ENCODE measurements at regions not wholly inside any gene's neighbourhood (a gene's known extent, or its start where the extent isn't known, plus 50 kb on each side); places are given as distances from the start of the nearest gene placed in this dataset.

GRCh38 chr2:66789741-66790140, 354.8 kb downstream of the MEIS1 start:
- no peak for DNase-seq (ENCODE audit: low spot score)

GRCh38 chr2:66790651-66791181, 355.8 kb downstream of the MEIS1 start:
- no peak for TF ChIP-seq CTCF (IDR thresholded peaks at IDR 0.05)
- DNase-seq (ENCODE audit: low spot score) (no peak), ATAC-seq (ENCODE audit: low FRiP score) (no peak)

More at GRCh38 chr2:66789741-66790140, 354.8 kb downstream of the MEIS1 start:
- ATAC-seq (ENCODE audit: low FRiP score): no peak
- TF ChIP-seq CTCF (IDR thresholded peaks at IDR 0.05): no peak

DNA sequence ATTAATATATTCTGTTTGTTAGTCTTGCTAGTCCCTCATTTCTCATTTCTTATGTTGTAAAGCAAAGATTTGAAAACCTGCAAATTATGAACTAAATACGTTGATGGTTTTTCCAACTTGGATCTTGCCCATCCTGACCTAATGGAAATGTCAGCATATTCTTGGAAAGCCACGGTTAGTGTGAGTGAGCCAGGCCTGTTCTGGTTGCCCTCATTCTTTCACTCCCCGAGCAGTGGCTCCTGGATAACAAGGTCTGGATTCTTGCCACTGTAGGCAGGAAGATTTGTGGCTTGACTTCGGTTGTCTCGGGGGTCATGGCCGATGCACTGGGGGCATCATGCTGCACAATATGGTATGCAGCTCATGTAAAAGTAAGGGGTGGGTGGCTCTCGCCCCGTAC, 359.1 kb downstream of the MEIS1 start:
- DNase-seq (ENCODE audit: low spot score) (no peak), ATAC-seq (ENCODE audit: low FRiP score) (no peak)
- no peak for TF ChIP-seq CTCF (IDR thresholded peaks at IDR 0.05)

DNA sequence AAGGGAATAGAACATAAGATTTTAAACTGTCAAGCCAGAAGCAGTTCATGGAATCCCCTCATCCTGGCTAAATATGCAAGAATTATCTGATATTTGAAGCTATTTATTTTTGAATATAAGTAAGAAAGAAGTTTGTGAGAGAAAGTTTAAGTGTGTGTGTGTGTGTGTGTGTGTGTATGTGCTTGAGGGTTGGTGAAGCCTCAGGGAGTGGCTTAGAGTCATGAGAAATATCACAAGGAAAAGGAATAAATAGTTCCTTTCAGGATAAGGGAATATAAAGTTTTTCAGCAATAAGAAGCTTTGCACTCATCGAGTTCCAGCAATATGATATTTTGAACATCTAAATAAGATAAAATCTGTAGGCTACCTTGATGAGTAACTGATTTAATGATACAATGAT, 359.6 kb downstream of the MEIS1 start:
- TF ChIP-seq CTCF (IDR thresholded peaks at IDR 0.05): no peak
- no peak for DNase-seq (ENCODE audit: low spot score)
- ATAC-seq (ENCODE audit: low FRiP score): no peak

DNA sequence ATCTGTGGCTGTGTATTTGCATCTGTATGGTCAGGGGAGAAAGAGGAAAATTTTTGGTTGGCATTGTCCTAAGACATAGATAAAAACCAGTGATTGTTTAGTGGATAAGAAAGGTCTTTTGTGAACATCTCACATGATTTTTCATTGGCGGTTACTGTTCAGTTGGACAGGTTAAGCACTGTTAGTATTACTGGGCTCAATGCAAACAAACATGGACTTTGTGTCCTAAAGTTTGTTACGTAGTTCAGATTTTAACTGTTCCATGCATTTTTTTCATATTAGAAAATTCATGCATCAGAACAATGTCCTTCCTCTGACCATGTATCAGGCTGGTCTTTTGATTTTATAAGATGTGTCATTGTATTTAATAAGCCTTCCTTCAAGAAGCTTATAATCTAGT, 368.0 kb downstream of the MEIS1 start:
- no peak for ATAC-seq (ENCODE audit: low FRiP score)
- TF ChIP-seq CTCF (IDR thresholded peaks at IDR 0.05): no peak
- DNase-seq (ENCODE audit: low spot score): no peak

DNA sequence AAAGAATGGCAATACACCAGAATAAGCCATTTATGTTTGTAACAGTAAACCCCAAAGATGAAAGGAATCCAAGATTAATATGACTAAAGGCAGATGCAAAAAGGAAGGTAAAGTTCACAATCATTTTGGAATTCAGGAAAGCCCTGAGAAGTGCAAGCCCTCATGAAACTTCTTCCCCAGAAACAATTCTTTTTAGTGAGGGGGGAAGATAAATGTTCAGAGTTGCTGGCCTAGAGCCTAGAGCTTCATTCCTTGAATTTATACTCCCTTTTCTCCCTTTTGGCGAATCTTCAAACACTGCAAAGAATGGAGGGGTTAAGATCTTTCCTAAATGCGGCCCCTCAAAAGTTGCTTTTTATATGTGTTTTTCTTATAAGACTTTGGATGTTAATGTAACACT, 368.8 kb downstream of the MEIS1 start:
- DNase-seq (ENCODE audit: low spot score) (no peak), ATAC-seq (ENCODE audit: low FRiP score) (peak; percentile 76)
- no peak for TF ChIP-seq CTCF (IDR thresholded peaks at IDR 0.05)

GRCh38 chr2:66805016-66805865, 370.3 kb downstream of the MEIS1 start:
- DNase-seq (ENCODE audit: low spot score) (no peak), ATAC-seq (ENCODE audit: low FRiP score) (no peak)
- no peak for TF ChIP-seq CTCF (IDR thresholded peaks at IDR 0.05)
